ENCODE measurements at regions not wholly inside any gene's neighbourhood (a gene's known extent, or its start where the extent isn't known, plus 50 kb on each side); places are given as distances from the start of the nearest gene placed in this dataset.

DNA sequence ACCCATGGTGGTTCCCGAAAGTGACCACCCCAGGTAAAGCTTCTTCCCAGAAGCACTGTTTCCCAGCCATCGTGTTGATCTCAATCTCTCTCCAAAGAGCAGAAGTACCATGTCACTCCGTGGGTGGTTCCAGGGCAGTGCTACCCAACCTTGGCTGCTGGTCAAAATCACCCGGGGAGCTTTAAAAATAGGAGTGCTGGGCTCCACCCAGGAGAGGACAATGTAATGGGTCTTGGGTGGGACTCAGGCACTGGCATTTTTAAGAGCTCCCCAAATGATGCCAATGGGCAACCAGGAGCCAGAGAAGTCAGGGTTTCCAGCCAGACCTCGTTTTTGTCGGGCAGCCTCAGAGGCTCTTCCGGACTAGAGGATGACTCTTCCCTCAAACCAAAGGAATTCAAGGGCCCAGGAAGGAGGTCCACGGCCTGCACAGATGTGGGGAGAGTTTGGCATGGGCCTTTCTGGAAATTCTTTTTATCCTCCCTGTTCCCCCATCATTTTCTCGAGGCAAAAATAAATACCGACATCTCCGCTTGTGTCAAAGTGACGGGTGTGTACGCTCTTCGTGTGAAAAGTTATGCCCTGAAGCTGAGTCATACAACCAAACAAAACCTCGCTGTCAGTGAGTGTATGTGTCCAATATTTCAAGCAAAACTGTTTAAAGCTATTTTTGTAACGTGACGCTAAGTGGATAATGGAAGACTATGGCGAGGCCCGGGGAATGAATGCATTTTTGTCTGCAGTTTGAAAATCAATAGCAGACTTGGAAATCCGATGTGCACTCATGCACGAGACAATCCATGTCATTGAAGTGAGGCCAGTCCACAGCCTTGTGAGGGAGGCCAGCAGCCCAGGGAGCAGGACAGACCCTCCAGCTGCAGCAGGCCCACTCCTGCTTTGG is 364.1 kb downstream of the FOXL1 start:
- Histone ChIP-seq H2BK15ac (ENCODE audit: low read length) (no peak overlapping the region), H3K27me3 (ENCODE audit: control insufficient read depth in 3 of 3, insufficient read depth in 3 of 3, low read depth in 1 of 3, low read length in 3 of 3) (no peaks in the 10 kb centered on the region), H3K79me1 (ENCODE audit: low read depth, low read length) (no peaks in the 10 kb centered on the region), H2BK120ac (ENCODE audit: low read depth, low read length) (no peak overlapping the region), H3K4me3 (ENCODE audit: low read length in 2 of 2) (no peak overlapping the region), H3K9ac (ENCODE audit: low read depth, low read length, poor library complexity) (no peak overlapping the region), H2AK5ac (ENCODE audit: low read depth, low read length) (no peak overlapping the region), H4K8ac (ENCODE audit: low read depth, low read length) (no peak overlapping the region), H3K23ac (ENCODE audit: low read depth, low read length, poor library complexity) (no peak overlapping the region), H3K4me2 (ENCODE audit: insufficient read depth, low read length, poor library complexity, severe bottlenecking) (no peak overlapping the region), H2AFZ (ENCODE audit: low read length) (no peak overlapping the region), H3K18ac (ENCODE audit: low read length) (no peak overlapping the region), H3K4me1 (ENCODE audit: control insufficient read depth in 2 of 2, insufficient read depth in 1 of 2, low read depth in 1 of 2, low read length in 2 of 2) (peaks cover 0 to 13% of the 10 kb centered on the region in 2 donors), H2BK12ac (ENCODE audit: low read length) (no peak overlapping the region), H3K36me3 (replicated peaks in 1 of 2; ENCODE audit: control insufficient read depth in 2 of 2, insufficient read depth in 2 of 2, low read length in 2 of 2) (no peaks in the 10 kb centered on the region), H3K14ac (ENCODE audit: low read length) (no peak overlapping the region), H3K9me3 (replicated peaks in 1 of 2; ENCODE audit: control insufficient read depth in 2 of 2, insufficient read depth in 1 of 2, low read depth in 1 of 2, low read length in 2 of 2) (peaks cover 0 to 5% of the 10 kb centered on the region in 2 donors), H3K4ac (ENCODE audit: low read length) (no peak overlapping the region), H2BK5ac (ENCODE audit: low read length) (no peak overlapping the region), H4K91ac (ENCODE audit: low read depth, low read length, poor library complexity) (no peak overlapping the region), H3K27ac (replicated peaks; ENCODE audit: low read length) (no peak overlapping the region)
- no CpG with 5 or more reads among the region's 21 CpGs for WGBS, 2 donors (ENCODE audit: extremely low coverage in 2 of 2, insufficient read length in 2 of 2, insufficient replicate concordance in 1 of 2)
- no peak for DNase-seq (ENCODE audit: low spot score)

DNA sequence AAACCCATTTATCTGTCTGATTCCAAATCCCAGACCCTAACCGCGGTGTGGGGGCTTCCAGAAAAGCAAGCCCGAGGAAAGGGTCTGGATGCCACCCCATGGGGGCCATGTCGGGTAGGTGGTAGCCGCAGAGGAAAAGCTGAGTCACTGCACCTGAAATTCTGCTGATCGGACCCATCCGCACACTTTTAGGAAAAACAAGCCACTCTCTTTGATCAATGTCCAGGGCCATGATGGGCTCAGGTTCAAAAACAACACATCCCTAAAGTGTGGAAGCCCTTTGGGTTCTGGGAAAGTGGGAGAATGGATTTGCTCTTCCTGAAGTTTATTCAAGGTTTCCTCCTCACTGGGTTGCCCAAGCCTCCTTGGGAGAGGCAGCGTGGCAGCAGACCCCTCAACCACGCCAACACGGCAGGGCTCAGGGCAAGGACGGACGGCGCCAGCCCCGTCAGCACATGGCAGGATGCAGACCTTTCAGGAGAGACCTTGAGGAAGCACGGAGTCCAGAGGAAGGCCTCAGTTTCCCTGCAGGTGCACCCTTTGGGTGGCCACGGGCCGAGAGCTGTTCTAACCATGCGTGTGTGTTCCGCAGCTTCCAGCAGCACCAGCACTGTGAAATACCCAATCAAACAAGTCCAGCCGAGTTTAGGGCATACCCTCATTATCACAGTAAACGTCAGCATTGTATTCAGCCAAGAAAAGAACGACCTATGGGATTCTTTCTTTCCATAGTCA is 367.0 kb downstream of the FOXL1 start:
- H3K23ac ChIP-seq (ENCODE audit: low read depth, low read length, poor library complexity), result no peak overlapping the region
- peaks cover 0 to under 1% (median 0%) of the 10 kb centered on the region in 3 experiments for H3K27me3 ChIP-seq (ENCODE audit: control insufficient read depth in 3 of 3, insufficient read depth in 3 of 3, low read depth in 1 of 3, low read length in 3 of 3)
- DNase-seq (ENCODE audit: low spot score), result no peak
- H3K9ac ChIP-seq (ENCODE audit: low read depth, low read length, poor library complexity), result no peak overlapping the region
- H4K91ac ChIP-seq (ENCODE audit: low read depth, low read length, poor library complexity), result no peak overlapping the region
- peak overlapping the region; percentile 86 for H3K18ac ChIP-seq (ENCODE audit: low read length)
- H3K27ac ChIP-seq (replicated peaks; ENCODE audit: low read length), result no peak overlapping the region
- H3K9me3 ChIP-seq (replicated peaks in 1 of 2; ENCODE audit: control insufficient read depth in 2 of 2, insufficient read depth in 1 of 2, low read depth in 1 of 2, low read length in 2 of 2), result peaks cover 0 to 3% of the 10 kb centered on the region in 2 donors
- H2BK12ac ChIP-seq (ENCODE audit: low read length), result peak overlapping the region; percentile 63
- H3K4me1 ChIP-seq (ENCODE audit: control insufficient read depth in 2 of 2, insufficient read depth in 1 of 2, low read depth in 1 of 2, low read length in 2 of 2), result peaks cover 0 to 13% of the 10 kb centered on the region in 2 donors
- H2AK5ac ChIP-seq (ENCODE audit: low read depth, low read length), result peak overlapping the region; percentile 61
- no peaks in the 10 kb centered on the region for H3K36me3 ChIP-seq (replicated peaks in 1 of 2; ENCODE audit: control insufficient read depth in 2 of 2, insufficient read depth in 2 of 2, low read length in 2 of 2)
- no CpG with 5 or more reads among the region's 22 CpGs for WGBS, 2 donors (ENCODE audit: extremely low coverage in 2 of 2, insufficient read length in 2 of 2, insufficient replicate concordance in 1 of 2)
- no peak overlapping the region for H2BK15ac ChIP-seq (ENCODE audit: low read length)
- H3K4me3 ChIP-seq (ENCODE audit: low read length in 2 of 2), result no peak overlapping the region
- no peak overlapping the region for H2BK120ac ChIP-seq (ENCODE audit: low read depth, low read length)
- no peak overlapping the region for H2BK5ac ChIP-seq (ENCODE audit: low read length)
- H4K8ac ChIP-seq (ENCODE audit: low read depth, low read length), result no peak overlapping the region
- no peak overlapping the region for H3K4me2 ChIP-seq (ENCODE audit: insufficient read depth, low read length, poor library complexity, severe bottlenecking)
- no peak overlapping the region for H2AFZ ChIP-seq (ENCODE audit: low read length)
- H3K14ac ChIP-seq (ENCODE audit: low read length), result no peak overlapping the region
- no peaks in the 10 kb centered on the region for H3K79me1 ChIP-seq (ENCODE audit: low read depth, low read length)
- no peak overlapping the region for H3K4ac ChIP-seq (ENCODE audit: low read length)

DNA sequence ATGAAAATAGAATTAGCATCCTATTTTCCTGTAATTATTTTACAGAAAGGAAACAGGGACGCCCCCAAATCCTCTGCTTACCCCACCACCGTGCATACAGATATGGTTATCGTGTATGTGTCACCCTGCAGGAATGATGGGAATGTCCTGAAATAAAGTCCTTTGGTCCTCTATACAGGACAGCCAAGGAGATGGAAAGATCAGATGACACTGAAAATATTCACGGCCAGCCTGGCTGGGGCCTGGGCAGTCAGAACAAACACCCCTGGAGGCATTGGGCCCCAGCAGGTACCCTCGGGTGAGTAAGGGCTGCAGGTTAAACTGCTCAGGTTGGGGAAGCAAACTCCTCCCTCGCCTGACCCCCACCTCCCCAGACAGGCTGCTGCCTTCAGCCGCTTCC is 368.0 kb downstream of the FOXL1 start:
- Histone ChIP-seq H2BK5ac (ENCODE audit: low read length) (no peak overlapping the region), H3K23ac (ENCODE audit: low read depth, low read length, poor library complexity) (no peak overlapping the region), H3K4ac (ENCODE audit: low read length) (no peak overlapping the region), H3K9ac (ENCODE audit: low read depth, low read length, poor library complexity) (no peak overlapping the region), H2AK5ac (ENCODE audit: low read depth, low read length) (no peak overlapping the region), H3K36me3 (replicated peaks in 1 of 2; ENCODE audit: control insufficient read depth in 2 of 2, insufficient read depth in 2 of 2, low read length in 2 of 2) (no peaks in the 10 kb centered on the region), H3K27me3 (ENCODE audit: control insufficient read depth in 3 of 3, insufficient read depth in 3 of 3, low read depth in 1 of 3, low read length in 3 of 3) (peaks cover 0 to 2% (median 0%) of the 10 kb centered on the region in 3 experiments), H3K14ac (ENCODE audit: low read length) (no peak overlapping the region), H2AFZ (ENCODE audit: low read length) (no peak overlapping the region), H3K27ac (replicated peaks; ENCODE audit: low read length) (no peak overlapping the region), H3K4me2 (ENCODE audit: insufficient read depth, low read length, poor library complexity, severe bottlenecking) (peak overlapping the region; percentile 12), H2BK15ac (ENCODE audit: low read length) (no peak overlapping the region), H2BK12ac (ENCODE audit: low read length) (no peak overlapping the region), H3K79me1 (ENCODE audit: low read depth, low read length) (no peaks in the 10 kb centered on the region), H3K18ac (ENCODE audit: low read length) (no peak overlapping the region), H3K9me3 (replicated peaks in 1 of 2; ENCODE audit: control insufficient read depth in 2 of 2, insufficient read depth in 1 of 2, low read depth in 1 of 2, low read length in 2 of 2) (no peaks in the 10 kb centered on the region), H2BK120ac (ENCODE audit: low read depth, low read length) (no peak overlapping the region), H3K4me1 (ENCODE audit: control insufficient read depth in 2 of 2, insufficient read depth in 1 of 2, low read depth in 1 of 2, low read length in 2 of 2) (peaks cover 0 to 13% of the 10 kb centered on the region in 2 donors), H4K8ac (ENCODE audit: low read depth, low read length) (no peak overlapping the region), H3K4me3 (ENCODE audit: low read length in 2 of 2) (no peak overlapping the region), H4K91ac (ENCODE audit: low read depth, low read length, poor library complexity) (no peak overlapping the region)
- no CpG with 5 or more reads among the region's 7 CpGs for WGBS, 2 donors (ENCODE audit: extremely low coverage in 2 of 2, insufficient read length in 2 of 2, insufficient replicate concordance in 1 of 2)
- DNase-seq (ENCODE audit: low spot score), result no peak

DNA sequence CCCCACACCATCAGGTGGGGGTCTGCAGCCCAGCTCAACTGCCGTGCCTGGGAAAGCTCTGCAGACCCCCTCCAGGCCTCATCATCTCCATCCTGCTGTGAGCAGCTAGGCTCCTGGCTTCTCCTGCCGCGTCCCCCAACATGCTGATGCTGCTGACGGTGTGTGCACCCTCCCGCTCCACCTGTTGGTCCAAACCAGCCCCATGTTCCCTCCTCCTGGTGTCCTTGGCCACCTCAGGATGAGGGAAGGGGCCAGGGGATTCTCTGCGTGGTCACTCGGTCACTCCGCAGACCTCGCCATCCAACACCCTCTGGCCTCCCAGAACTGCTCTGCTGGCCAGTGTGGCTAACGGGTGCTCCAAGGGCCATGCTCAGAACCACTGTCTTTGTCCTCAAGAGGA is 368.6 kb downstream of the FOXL1 start:
- H3K23ac ChIP-seq (ENCODE audit: low read depth, low read length, poor library complexity), result no peak overlapping the region
- H2AK5ac ChIP-seq (ENCODE audit: low read depth, low read length), result peak overlapping the region; percentile 5
- no peak overlapping the region for H3K27ac ChIP-seq (replicated peaks; ENCODE audit: low read length)
- H3K4me1 ChIP-seq (ENCODE audit: control insufficient read depth in 2 of 2, insufficient read depth in 1 of 2, low read depth in 1 of 2, low read length in 2 of 2), result peaks cover 0 to 13% of the 10 kb centered on the region in 2 donors
- peak overlapping the region; percentile 34 for H2BK15ac ChIP-seq (ENCODE audit: low read length)
- H3K9ac ChIP-seq (ENCODE audit: low read depth, low read length, poor library complexity), result no peak overlapping the region
- H3K9me3 ChIP-seq (replicated peaks in 1 of 2; ENCODE audit: control insufficient read depth in 2 of 2, insufficient read depth in 1 of 2, low read depth in 1 of 2, low read length in 2 of 2), result no peaks in the 10 kb centered on the region
- WGBS, 2 donors (ENCODE audit: extremely low coverage in 2 of 2, insufficient read length in 2 of 2, insufficient replicate concordance in 1 of 2), result no CpG with 5 or more reads among the region's 10 CpGs
- H3K18ac ChIP-seq (ENCODE audit: low read length), result peak overlapping the region; percentile 33
- H3K4me2 ChIP-seq (ENCODE audit: insufficient read depth, low read length, poor library complexity, severe bottlenecking), result no peak overlapping the region
- H3K36me3 ChIP-seq (replicated peaks in 1 of 2; ENCODE audit: control insufficient read depth in 2 of 2, insufficient read depth in 2 of 2, low read length in 2 of 2), result no peaks in the 10 kb centered on the region
- no peak overlapping the region for H3K4ac ChIP-seq (ENCODE audit: low read length)
- H2BK120ac ChIP-seq (ENCODE audit: low read depth, low read length), result no peak overlapping the region
- peak overlapping the region; percentile 49 for H2BK5ac ChIP-seq (ENCODE audit: low read length)
- no peak overlapping the region for H2BK12ac ChIP-seq (ENCODE audit: low read length)
- no peak overlapping the region for H2AFZ ChIP-seq (ENCODE audit: low read length)
- H4K8ac ChIP-seq (ENCODE audit: low read depth, low read length), result no peak overlapping the region
- H3K27me3 ChIP-seq (ENCODE audit: control insufficient read depth in 3 of 3, insufficient read depth in 3 of 3, low read depth in 1 of 3, low read length in 3 of 3), result peaks cover 0 to 2% (median 0%) of the 10 kb centered on the region in 3 experiments
- DNase-seq (ENCODE audit: low spot score), result no peak
- H3K79me1 ChIP-seq (ENCODE audit: low read depth, low read length), result no peaks in the 10 kb centered on the region
- peak overlapping the region; percentile 31 for H4K91ac ChIP-seq (ENCODE audit: low read depth, low read length, poor library complexity)
- no peak overlapping the region for H3K4me3 ChIP-seq (ENCODE audit: low read length in 2 of 2)
- H3K14ac ChIP-seq (ENCODE audit: low read length), result peak overlapping the region; percentile 3
